ENCODE measurements at regions not wholly inside any gene's neighbourhood (a gene's known extent, or its start where the extent isn't known, plus 50 kb on each side); places are given as distances from the start of the nearest gene placed in this dataset.

- Histone ChIP-seq H3K27ac (no peak overlapping the region), H3K4me1 (no peaks in the 10 kb centered on the region), H3K9me3 (no peaks in the 10 kb centered on the region), H3K36me3 (ENCODE audit: low read depth, missing control alignments) (no peaks in the 10 kb centered on the region), H3K4me3 (no peak overlapping the region), H3K27me3 (no peaks in the 10 kb centered on the region)
- no peak for TF ChIP-seq CTCF (IDR thresholded peaks at IDR 0.05)
- no peak for TF ChIP-seq POLR2A (IDR thresholded peaks at IDR 0.05)
- intact Hi-C loops (cut with DNase I; ENCODE audit: low total_unique reads): no loop called here
- 100% methylated on average over 1 of the region's 1 CpG; no CpG with 5 or more reads in 1 of the 2 donors for WGBS, 2 donors
- no peak for DNase-seq
These were observed 887.3 kb upstream of the DIAPH2 start for GRCh38 chrX:95797344-95797743.

- Histone ChIP-seq H3K27ac (no peak overlapping the region), H3K9me3 (no peaks in the 10 kb centered on the region), H3K4me1 (no peaks in the 10 kb centered on the region), H3K4me3 (no peak overlapping the region), H3K27me3 (no peaks in the 10 kb centered on the region), H3K36me3 (ENCODE audit: low read depth, missing control alignments) (no peaks in the 10 kb centered on the region)
- peak in 1 of 3 experiments; percentile 28 for TF ChIP-seq CTCF (IDR thresholded peaks at IDR 0.05)
- no peak for TF ChIP-seq POLR2A (IDR thresholded peaks at IDR 0.05)
- intact Hi-C loops (cut with DNase I; ENCODE audit: low total_unique reads): no loop called here
- no peak for DNase-seq
- WGBS, 2 donors: 79 to 87% methylated on average over 1 of the region's 1 CpG
These were observed 860.8 kb upstream of the DIAPH2 start for GRCh38 chrX:95823796-95824195.

GRCh38 chrX:95835223-95835622 is 849.4 kb upstream of the DIAPH2 start:
- DNase-seq: no peak
- WGBS, 2 donors: 83% methylated on average over 3 of the region's 6 CpGs; no CpG with 5 or more reads in 1 of the 2 donors
- intact Hi-C loops (cut with DNase I; ENCODE audit: low total_unique reads): no loop called here

GRCh38 chrX:95836517-95836916 is 848.1 kb upstream of the DIAPH2 start:
- TF ChIP-seq CTCF (IDR thresholded peaks at IDR 0.05) (no peak), POLR2A (IDR thresholded peaks at IDR 0.05) (no peak)
- WGBS, 2 donors: 80% methylated on average over 1 of the region's 1 CpG; no CpG with 5 or more reads in 1 of the 2 donors
- intact Hi-C loops (cut with DNase I; ENCODE audit: low total_unique reads): no loop called here

More at GRCh38 chrX:95835223-95835622, 849.4 kb upstream of the DIAPH2 start:
- H3K4me1 ChIP-seq: no peaks in the 10 kb centered on the region
- no peaks in the 10 kb centered on the region for H3K9me3 ChIP-seq
- TF ChIP-seq CTCF (IDR thresholded peaks at IDR 0.05) (no peak), POLR2A (IDR thresholded peaks at IDR 0.05) (no peak)
- H3K27me3 ChIP-seq: no peaks in the 10 kb centered on the region
- H3K27ac ChIP-seq: no peak overlapping the region
- H3K4me3 ChIP-seq: no peak overlapping the region
- H3K36me3 ChIP-seq (ENCODE audit: low read depth, missing control alignments): no peaks in the 10 kb centered on the region

GRCh38 chrX:95841863-95842262 is 842.8 kb upstream of the DIAPH2 start:
- Histone ChIP-seq H3K4me1 (no peaks in the 10 kb centered on the region), H3K9me3 (no peaks in the 10 kb centered on the region), H3K27ac (no peak overlapping the region), H3K36me3 (ENCODE audit: low read depth, missing control alignments) (no peaks in the 10 kb centered on the region), H3K27me3 (no peaks in the 10 kb centered on the region), H3K4me3 (no peak overlapping the region)
- no peak for DNase-seq
- intact Hi-C loops (cut with DNase I; ENCODE audit: low total_unique reads): no loop called here
- TF ChIP-seq CTCF (IDR thresholded peaks at IDR 0.05): no peak
- no peak for TF ChIP-seq POLR2A (IDR thresholded peaks at IDR 0.05)

More at GRCh38 chrX:95836517-95836916, 848.1 kb upstream of the DIAPH2 start:
- H3K4me1 ChIP-seq: no peaks in the 10 kb centered on the region
- no peaks in the 10 kb centered on the region for H3K36me3 ChIP-seq (ENCODE audit: low read depth, missing control alignments)
- DNase-seq: no peak
- no peaks in the 10 kb centered on the region for H3K9me3 ChIP-seq
- H3K27ac ChIP-seq: no peak overlapping the region
- no peak overlapping the region for H3K4me3 ChIP-seq
- no peaks in the 10 kb centered on the region for H3K27me3 ChIP-seq
